HG02623 (cell line): ENCODE measurements at regions not wholly inside any gene's neighbourhood (a gene's known extent, or its start where the extent isn't known, plus 50 kb on each side); places are given as distances from the start of the nearest gene placed in this dataset.
"Not testable (repeated sequence)": the region's sequence is repeated elsewhere in the genome, so short reads cannot be mapped to it uniquely, and the experiment has no call there.

Experiments used
- ATAC-seq: cut with Tn5 transposase; IDR thresholded peaks from one replicate; pipeline ENCODE4 v1.9.1; 2021; ENCODE audit warnings: moderate library complexity; ENCODE audit not compliant: unreplicated experiment

DNA sequence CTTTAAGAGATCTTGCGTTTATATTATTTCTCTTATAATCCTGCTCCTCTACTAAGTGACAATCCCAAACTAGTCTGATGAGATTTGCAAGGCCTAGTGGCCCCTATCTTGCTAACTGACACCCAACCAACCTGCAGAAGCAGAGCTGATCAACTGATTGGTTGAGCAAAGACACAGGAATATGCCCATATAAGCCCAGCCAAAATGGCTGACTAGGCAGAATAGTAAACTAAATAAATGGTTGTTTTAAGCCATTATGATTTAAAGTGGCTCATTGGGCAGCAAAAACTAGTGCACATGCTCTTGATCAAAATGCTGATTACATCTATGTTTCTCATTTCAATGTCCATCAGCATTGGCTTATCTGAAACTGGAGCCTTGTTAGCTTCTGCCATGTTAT, 238.0 kb upstream of the PDE4D start:
- no peak for ATAC-seq

- no peak for ATAC-seq
Observed at GRCh38 chr5:60125636-60126035, 232.1 kb upstream of the PDE4D start.

DNA sequence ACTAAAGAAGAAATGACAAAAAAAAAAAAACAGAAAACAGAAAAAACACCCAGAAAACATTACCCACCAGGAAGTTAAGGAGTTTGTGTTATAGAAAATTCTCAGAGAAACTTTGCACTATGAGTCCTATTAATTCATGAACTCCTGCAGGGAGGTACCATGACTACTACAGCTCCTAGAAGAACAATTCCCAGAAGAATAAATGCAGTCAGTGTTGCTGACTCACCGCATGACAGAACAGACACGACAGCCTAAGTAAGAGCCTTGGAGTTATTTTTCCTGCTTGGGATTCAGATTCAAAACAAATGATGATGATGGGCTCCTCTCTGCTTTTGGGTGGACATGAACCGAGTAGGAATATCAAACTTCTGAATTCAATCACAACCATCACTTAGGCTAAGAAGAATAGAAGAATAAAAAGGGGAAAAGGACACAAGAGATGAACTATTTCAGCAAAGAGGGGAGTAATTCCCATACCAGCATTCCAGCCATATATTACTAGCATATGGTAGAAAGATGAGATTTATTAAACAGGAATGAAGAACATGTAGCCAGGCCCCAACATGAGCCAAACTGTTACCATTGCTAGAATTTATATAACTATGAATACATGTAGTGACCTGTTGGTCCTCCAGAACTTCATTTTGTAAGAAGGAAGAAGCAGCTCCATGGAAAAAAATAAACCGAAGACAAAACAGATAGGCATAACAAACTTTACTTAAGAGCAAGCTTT, 209.6 kb upstream of the PDE4D start:
- ATAC-seq = no peak

DNA sequence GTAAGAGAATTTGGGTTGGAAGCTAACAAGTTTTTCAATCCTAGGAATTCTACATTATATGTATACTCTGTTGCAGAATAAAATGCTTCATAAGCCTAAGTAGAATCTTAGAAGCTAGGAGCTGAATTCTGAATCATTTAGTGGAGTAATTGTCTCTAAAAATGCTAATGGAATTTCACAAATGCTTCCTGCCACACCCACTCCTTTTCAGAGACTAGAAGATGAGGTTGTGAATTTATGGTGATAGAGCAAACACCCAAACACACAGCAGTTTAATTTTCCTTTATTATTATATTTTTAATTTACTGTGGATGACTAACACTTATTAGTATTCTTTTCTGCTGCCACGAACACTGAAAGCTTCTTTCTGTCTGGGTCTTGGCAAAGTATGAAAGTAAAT, 208.0 kb upstream of the PDE4D start:
- ATAC-seq = no peak

DNA sequence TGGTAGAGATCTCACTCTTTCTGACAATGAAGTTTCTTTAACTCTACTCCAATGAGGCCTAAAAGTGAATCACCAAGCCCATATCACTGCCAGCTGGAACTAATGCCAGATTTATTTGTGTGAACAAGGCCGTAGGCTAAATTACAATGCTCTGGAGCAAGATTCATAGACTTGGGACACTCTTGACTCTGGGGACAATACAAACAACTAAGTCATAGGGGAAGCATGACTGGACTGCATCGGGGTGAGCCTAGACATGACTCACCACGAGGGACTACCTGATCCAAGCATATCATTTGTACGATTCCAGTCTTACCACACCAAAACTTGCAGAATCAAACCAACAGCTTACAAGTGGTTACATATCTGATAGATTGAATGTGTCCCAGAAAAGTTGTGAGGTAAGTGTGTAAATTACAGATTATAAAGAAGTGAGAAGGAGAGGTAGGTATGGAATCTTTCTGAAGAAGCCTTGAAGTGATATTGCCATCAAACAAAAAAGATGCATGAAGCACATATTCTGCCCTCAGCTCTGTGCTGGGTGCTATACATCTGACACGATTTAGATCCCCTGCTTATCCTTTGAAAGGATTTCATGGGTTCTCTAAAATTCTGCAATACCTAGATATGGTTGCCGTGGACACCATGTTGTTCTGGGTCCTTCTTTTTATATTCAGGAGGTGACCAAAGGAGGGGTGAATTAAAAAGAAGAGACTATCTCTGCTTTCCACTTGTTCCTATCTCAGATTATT, 199.3 kb upstream of the PDE4D start:
- ATAC-seq = no peak

- ATAC-seq = no peak
Observed at GRCh38 chr5:60086583-60086982, 193.1 kb upstream of the PDE4D start.

- ATAC-seq = no peak
Observed at GRCh38 chr5:60084226-60084625, 190.7 kb upstream of the PDE4D start.

- ATAC-seq = no peak
Observed at GRCh38 chr5:60077292-60077691, 183.8 kb upstream of the PDE4D start.

DNA sequence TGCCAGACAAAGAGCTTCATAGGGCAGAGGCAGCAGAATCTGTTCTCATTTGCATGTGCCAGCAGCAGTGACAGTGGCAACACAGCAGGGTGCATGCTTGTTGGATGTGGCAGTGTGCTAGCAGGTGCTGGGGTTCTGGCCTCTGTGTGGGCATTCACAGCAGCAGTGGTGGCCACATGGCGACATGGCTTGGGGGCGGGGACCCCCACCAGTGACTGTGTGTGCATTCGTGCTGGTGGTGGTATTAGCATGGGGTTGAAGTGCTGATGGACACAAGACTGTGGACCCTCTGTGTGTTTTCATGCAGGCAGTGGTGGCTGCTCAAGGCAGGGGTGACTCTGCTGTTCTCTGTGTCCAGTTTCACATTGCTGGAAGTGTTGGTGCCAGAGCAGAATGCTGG, 183.2 kb upstream of the PDE4D start:
- ATAC-seq = no peak

DNA sequence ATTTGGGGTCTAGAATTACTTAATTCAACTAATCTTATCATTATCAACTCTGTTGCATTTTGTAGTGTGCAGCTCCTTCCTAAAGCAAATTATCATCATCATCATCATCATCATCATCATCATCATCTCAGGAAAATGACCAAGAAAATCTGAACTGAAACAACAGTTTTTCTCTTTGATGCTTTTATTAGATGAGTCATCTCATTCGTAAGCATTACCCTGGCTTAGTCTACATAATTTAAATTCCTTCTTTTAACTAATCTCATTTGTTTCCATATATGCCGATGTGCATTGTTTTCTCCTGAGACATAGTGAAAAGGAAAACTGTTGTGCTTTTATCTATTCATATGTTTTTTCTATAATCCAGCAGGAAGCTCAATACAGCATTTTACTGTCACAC, 173.0 kb upstream of the PDE4D start:
- ATAC-seq = no peak

DNA sequence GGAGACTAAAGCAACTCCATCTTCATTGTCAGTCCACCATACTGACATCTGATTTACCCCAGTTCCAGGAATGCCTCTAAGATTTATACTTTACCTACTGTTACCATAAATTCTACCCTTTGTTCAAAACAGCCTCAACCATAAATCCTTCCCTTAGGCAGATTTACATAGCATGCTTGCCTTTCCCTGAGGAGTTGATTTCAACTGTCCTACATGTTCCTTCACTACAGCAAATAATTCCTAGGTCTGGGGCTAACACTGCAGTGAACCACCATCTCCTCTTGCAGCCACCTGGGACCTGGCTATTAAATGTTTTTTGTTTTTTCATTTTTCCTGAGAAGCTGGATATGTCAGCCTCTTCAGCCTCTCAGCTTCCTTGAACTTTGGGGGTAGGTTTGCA, 166.9 kb upstream of the PDE4D start:
- ATAC-seq = no peak

DNA sequence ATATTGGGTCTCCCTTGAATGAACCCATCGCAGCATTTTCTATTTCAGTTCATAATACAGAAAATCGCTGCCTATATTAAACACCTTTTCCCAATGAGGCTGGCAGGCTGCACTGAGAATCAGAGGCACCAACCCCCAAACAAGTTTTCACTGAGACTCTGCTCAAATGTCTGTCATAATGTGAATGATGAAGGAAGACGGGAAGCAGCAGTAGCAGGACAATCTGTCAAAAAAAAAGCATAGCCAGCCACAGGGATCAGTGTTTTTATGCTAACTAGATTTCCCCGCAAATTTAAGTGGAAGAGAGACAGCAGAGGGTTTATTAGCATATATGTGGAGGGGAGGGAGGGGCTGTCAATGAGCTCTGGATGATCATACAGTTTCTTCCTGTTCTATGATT, 162.7 kb upstream of the PDE4D start:
- no peak for ATAC-seq

DNA sequence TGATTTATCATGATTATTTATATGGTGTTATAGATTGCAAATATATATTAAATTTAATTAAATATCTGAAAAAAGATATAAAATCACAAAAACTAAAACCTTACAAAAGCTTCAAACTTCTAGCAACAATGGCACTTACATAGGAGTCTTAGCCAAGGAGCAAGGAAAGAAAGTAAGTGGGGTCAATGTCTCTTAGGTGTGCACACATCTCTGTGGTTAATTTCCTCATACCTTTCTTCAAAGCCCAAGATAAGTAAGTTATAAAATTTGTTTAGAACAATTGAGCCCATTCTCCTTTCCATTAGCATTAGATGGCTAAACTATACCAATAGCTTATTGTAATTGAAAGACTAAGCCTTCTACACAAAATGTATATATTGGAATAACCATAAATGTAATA, 161.6 kb upstream of the PDE4D start:
- no peak for ATAC-seq

DNA sequence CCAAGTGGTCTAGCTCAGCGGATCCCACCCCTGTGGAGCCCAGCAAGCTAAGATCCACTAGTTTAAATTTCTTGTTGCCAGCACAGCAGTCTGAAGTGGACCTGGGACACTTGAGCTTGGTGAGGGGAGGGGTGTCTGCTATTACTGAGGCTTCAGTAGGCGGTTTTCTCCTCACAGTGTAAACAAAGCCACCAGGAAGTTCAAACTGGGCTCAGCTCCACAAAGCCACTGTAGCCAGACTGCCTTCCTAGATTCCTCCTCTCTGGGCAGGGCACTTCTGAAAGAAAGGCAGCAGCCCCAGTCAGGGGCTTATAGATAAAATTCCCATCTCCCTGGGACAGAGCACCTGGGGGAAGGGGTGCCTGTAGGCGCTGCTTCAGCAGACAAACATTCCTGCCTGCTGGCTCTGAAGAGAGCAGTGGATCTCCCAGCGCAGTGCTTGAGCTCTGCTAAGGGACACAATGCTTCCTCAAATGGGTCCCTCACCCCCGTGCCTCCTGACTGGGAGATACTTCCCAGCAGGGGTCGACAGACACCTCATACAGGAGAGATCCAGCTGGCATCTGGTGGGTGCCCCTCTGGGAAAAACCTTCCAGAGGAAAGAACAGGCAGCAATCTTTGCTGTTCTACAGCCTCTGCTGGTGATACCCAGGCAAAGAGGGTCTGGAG, 148.6 kb upstream of the PDE4D start:
- not testable (repeated sequence) for ATAC-seq

DNA sequence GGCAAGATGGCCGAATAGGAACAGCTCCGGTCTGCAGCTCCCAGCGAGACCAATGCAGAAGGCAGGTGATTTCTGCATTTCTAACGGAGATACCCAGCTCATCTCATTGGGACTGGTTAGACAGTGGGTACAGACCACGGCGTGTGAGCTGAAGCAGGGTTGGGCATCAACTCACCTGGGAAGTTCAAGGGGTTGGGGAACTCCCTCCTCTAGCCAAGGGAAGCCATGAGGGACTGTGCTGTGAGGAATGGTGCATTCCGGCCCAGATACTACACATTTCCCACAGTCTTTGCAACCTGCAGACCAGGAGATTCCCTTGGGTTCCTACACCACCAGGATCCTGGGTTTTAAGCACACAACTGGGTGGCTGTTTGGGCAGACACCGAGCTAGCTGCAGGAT, 148.0 kb upstream of the PDE4D start:
- not testable (repeated sequence) for ATAC-seq

- no peak for ATAC-seq
Observed at GRCh38 chr5:60036192-60036938, 142.8 kb upstream of the PDE4D start.

DNA sequence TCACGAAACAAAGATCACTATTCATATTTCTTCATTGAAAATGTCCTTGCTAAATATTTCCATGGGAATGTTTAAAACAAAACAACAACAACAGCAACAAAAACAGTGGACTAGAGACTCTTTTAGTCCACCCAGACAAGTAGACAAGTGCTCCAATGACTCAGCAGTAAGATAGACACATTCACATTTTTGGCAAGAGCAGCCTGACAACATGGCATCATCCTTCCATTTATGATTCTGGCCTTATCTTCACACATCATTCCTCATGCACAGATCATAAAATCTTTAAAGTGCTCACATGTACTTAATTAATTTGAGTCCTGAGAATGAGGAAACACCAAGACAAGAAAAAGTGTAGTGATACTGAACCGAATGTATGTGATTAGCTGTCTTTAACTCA, 132.6 kb upstream of the PDE4D start:
- no peak for ATAC-seq

DNA sequence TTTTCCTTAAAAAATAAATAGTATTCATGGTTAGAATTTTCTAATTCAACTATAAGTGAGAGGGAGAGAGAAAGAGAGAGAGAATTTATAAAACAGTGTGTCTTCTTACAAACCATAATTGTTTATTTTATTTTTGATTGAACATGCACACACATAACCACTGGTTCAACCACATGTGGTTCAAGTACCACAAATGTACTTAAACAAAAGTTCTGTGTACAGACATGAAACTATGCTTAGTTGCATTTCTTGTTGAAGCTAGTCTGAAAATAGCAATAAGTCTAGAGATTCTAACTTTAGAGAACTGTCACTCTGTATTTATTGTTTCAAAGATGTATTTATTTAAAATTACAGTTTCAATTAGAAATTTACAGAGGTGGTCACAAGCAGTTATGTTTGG, 130.6 kb upstream of the PDE4D start:
- ATAC-seq = no peak

DNA sequence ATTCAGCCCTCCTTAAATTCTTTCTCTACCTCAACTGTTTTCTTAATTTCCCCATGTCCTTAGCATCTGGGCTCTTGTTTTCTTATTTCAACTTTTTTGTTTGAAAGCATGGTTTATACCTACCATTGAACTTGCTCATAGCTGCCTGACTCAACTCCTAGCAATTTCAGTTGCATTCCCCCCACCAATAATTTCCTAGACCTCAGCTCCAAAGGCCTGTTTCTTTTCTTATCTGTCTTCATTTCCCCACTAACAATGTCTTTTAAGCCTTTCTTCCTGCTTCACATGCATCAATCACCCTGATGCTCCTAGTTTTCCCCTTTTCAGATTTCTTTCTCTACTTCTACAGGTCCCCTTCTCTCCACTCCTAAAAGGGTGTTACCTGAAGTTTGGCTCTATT, 129.7 kb upstream of the PDE4D start:
- ATAC-seq = no peak

DNA sequence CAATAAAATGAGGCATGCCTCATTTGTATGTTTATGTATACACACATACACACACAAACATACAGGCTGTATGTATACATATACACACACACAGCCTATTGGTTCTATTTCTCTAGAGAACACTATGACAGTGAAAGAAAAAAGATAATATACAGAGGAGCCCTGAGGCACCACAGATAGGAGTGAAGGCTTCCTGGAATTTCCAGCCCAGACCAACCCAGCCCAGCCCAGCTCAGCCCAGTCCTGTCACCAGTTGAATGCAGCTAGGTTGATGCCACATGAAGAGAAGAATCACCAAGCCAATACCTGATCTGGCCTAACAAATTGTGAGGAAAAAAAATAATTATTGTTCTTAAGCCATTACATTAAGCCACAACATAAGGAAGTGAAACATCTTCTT, 126.9 kb upstream of the PDE4D start:
- no peak for ATAC-seq

DNA sequence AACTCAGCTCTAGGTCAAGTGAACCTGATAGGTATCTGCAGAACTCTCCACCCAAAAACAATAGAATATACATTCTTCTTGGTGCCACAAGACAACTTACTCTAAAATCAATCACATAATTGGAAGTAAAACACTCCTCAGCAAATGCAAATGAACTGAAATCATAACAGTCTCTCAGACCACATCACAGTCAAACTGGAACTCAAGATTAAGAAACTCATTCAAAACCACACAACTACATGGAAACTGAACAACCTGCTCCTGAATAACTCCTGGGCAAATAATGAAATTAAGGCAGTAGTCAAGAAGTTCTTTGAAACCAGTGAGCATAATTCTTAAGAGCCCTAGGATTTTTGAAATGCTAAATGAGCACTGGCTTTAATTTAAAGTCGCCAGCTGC, 125.4 kb upstream of the PDE4D start:
- not testable (repeated sequence) for ATAC-seq
